Esophagus mucosa (tissue), 1 donor: ENCODE measurements at regions not wholly inside any gene's neighbourhood (a gene's known extent, or its start where the extent isn't known, plus 50 kb on each side); places are given as distances from the start of the nearest gene placed in this dataset.

Source experiments
- ATAC-seq: fragments of 200-7000 bp; cut with Tn5 transposase; one replicate; pipeline ENCODE4 v1.9.1; 2020
- donor health status: DM: yes; HTN: yes; CAD: no.

- ATAC-seq = no peak
Measured at GRCh38 chr12:108040947-108041346, 88.1 kb upstream of the WSCD2 start.

GRCh38 chr12:108043286-108043685, 85.8 kb upstream of the WSCD2 start:
- no peak for ATAC-seq

GRCh38 chr12:108043750-108044533, 85.1 kb upstream of the WSCD2 start:
- no peak for ATAC-seq

- ATAC-seq = no peak
Measured at GRCh38 chr12:108046135-108046534, 83.0 kb upstream of the WSCD2 start.

GRCh38 chr12:108046650-108047049, 82.4 kb upstream of the WSCD2 start:
- no peak for ATAC-seq

GRCh38 chr12:108047071-108047550, 82.0 kb upstream of the WSCD2 start:
- ATAC-seq = no peak

GRCh38 chr12:108048686-108049085, 80.4 kb upstream of the WSCD2 start:
- no peak for ATAC-seq

GRCh38 chr12:108050696-108051095, 78.4 kb upstream of the WSCD2 start:
- no peak for ATAC-seq

- no peak for ATAC-seq
Measured at GRCh38 chr12:108052260-108052659, 76.8 kb upstream of the WSCD2 start.

GRCh38 chr12:108053512-108053911, 75.6 kb upstream of the WSCD2 start:
- no peak for ATAC-seq

- ATAC-seq = no peak
Measured at GRCh38 chr12:108054496-108054895, 74.6 kb upstream of the WSCD2 start.

GRCh38 chr12:108055141-108055540, 73.9 kb upstream of the WSCD2 start:
- no peak for ATAC-seq

GRCh38 chr12:108060067-108060466, 69.0 kb upstream of the WSCD2 start:
- no peak for ATAC-seq

GRCh38 chr12:108060903-108061302, 68.2 kb upstream of the WSCD2 start:
- ATAC-seq = no peak

- no peak for ATAC-seq
Measured at GRCh38 chr12:108063192-108063591, 65.9 kb upstream of the WSCD2 start.

- no peak for ATAC-seq
Measured at GRCh38 chr12:108065069-108065468, 64.0 kb upstream of the WSCD2 start.

- no peak for ATAC-seq
Measured at GRCh38 chr12:108066583-108067577, 62.2 kb upstream of the WSCD2 start.

- no peak for ATAC-seq
Measured at GRCh38 chr12:108069651-108070165, 59.4 kb upstream of the WSCD2 start.

GRCh38 chr12:108075561-108075960, 53.5 kb upstream of the WSCD2 start:
- ATAC-seq = no peak

GRCh38 chr12:108076556-108076955, 52.5 kb upstream of the WSCD2 start:
- no peak for ATAC-seq

GRCh38 chr12:108078428-108078827, 50.7 kb upstream of the WSCD2 start:
- no peak for ATAC-seq
